IMR-90 (cell line): ENCODE measurements at regions not wholly inside any gene's neighbourhood (a gene's known extent, or its start where the extent isn't known, plus 50 kb on each side); places are given as distances from the start of the nearest gene placed in this dataset.
"Not testable (repeated sequence)": the region's sequence is repeated elsewhere in the genome, so short reads cannot be mapped to it uniquely, and the experiment has no call there.

Source experiments
- BHLHE40 ChIP-seq: fragments of 150-350 bp; IDR thresholded peaks from 2 replicates; pipeline ENCODE4 v1.6.1; 2016; ENCODE audit warnings: mild to moderate bottlenecking, low read depth, low read length
- CTCF ChIP-seq: conservative IDR thresholded peaks from 2 replicates; pipeline ENCODE4 v1.5.1; 2012; ENCODE audit warnings: mild to moderate bottlenecking, low read depth, low read length, improper control_type of control experiment
- FOS ChIP-seq: fragments of 150-350 bp; IDR thresholded peaks from 2 replicates; pipeline ENCODE4 v1.6.1; 2016; ENCODE audit warnings: low read depth, low read length
- MAZ ChIP-seq: IDR thresholded peaks from 2 replicates; pipeline ENCODE4 v1.6.1; 2012; ENCODE audit warnings: low read depth, mild to moderate bottlenecking, low read length, improper control_type of control experiment, moderate library complexity, borderline replicate concordance
- MXI1 ChIP-seq: IDR thresholded peaks from 2 replicates; pipeline ENCODE4 v1.6.1; 2012; ENCODE audit warnings: low read depth, mild to moderate bottlenecking, low read length, moderate library complexity, borderline replicate concordance
- POLR2A ChIP-seq: IDR thresholded peaks from 2 replicates; pipeline ENCODE4 v1.6.1; 2012; ENCODE audit warnings: mild to moderate bottlenecking, low read depth, low read length
- RAD21 ChIP-seq: IDR thresholded peaks from 2 replicates; pipeline ENCODE4 v1.6.1; 2012; ENCODE audit warnings: low read length, improper control_type of control experiment
- RCOR1 ChIP-seq: IDR thresholded peaks from 2 replicates; pipeline ENCODE4 v1.6.1; 2012; ENCODE audit warnings: mild to moderate bottlenecking, low read length, improper control_type of control experiment; ENCODE audit not compliant: insufficient replicate concordance
- TF ChIP-seq, protein P1 (sequence below): fragments of 150-350 bp; IDR thresholded peaks from 2 replicates; pipeline ENCODE4 v1.6.1; 2016; ENCODE audit warnings: low read depth, mild to moderate bottlenecking, low read length, moderate library complexity, borderline replicate concordance

GRCh38 chr10:47593129-47593528, 69.7 kb upstream of the AGAP9 start:
- not testable (repeated sequence) for TF ChIP-seq CTCF, FOS, RCOR1, RAD21, BHLHE40, MXI1, POLR2A, MAZ
- TF ChIP-seq, protein P1, sequence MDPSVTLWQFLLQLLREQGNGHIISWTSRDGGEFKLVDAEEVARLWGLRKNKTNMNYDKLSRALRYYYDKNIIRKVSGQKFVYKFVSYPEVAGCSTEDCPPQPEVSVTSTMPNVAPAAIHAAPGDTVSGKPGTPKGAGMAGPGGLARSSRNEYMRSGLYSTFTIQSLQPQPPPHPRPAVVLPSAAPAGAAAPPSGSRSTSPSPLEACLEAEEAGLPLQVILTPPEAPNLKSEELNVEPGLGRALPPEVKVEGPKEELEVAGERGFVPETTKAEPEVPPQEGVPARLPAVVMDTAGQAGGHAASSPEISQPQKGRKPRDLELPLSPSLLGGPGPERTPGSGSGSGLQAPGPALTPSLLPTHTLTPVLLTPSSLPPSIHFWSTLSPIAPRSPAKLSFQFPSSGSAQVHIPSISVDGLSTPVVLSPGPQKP = not testable (repeated sequence)
